ENCODE measurements at regions not wholly inside any gene's neighbourhood (a gene's known extent, or its start where the extent isn't known, plus 50 kb on each side); places are given as distances from the start of the nearest gene placed in this dataset.

GRCh38 chr15:46543626-46544025 is 908.8 kb downstream of the SQOR start:
- TF ChIP-seq CTCF (conservative IDR thresholded peaks at IDR 0.05; ENCODE audit: low read length) = no peak
- no peak for TF ChIP-seq EZH2phosphoT487 (IDR thresholded peaks at IDR 0.05; ENCODE audit: borderline replicate concordance, low read depth, low read length)

Data from OCI-LY7 (cell line).